Thyroid gland (tissue), 4 donors: ENCODE measurements at regions not wholly inside any gene's neighbourhood (a gene's known extent, or its start where the extent isn't known, plus 50 kb on each side); places are given as distances from the start of the nearest gene placed in this dataset.

Source experiments
- CTCF ChIP-seq, 6 experiments: fragments of 200-600 bp in 3 of 6; fragments of 450-650 bp in 3 of 6; sonication (generic) in 3 of 6; IDR thresholded peaks; one replicate each; pipeline ENCODE4 v1.5.1; 2016 to 2019; ENCODE audit warnings: antibody characterized with exemption in 6 of 6, mild to moderate bottlenecking in 2 of 6, inconsistent platforms in 1 of 6, moderate library complexity in 1 of 6
- POLR2A ChIP-seq, 2 donors: fragments of 450-650 bp; IDR thresholded peaks; one replicate each; pipeline ENCODE4 v1.6.1; 2017; ENCODE audit warnings: antibody characterized with exemption in 2 of 2, mild to moderate bottlenecking in 2 of 2, moderate library complexity in 1 of 2

DNA sequence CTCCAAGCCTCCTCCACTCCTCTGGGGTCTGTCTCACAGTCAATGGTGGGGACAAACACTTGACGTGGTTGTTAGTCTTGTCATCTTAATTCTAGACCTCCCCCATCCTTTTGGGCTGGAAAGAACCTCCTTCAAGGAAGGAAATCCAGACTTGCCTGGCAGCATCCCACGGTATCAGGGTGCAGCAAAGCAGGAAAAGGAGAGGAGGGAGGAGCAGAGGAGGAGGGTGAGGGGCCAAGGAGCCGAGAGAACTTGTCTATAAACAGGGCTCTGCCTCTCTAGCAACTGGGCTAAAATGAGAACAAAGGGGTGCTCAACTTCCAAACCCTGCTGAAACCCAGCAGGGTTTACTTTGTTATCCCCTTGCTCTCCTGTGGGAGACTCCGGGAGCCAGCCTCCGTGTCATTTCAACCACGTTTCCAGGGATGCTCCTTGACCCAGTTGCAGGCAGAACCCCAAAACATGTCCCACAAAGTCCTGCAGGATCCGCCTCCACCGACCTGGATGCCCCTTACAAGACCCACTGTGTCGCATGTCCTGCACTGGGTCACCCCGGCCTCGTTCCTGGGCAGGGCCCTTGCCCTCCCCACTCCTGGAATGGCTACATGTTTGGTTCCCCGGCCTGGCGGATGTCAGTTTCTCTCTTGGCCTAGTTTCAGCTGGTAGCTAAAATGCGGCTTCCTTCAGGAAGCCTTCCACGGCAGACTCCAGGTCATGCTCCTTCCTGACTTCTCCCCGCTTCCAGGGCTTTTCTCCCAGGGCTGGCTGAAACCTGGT lies 69.7 kb upstream of the MGMT start:
- TF ChIP-seq CTCF (IDR thresholded peaks at IDR 0.05): no peak
- TF ChIP-seq POLR2A (IDR thresholded peaks at IDR 0.05): no peak
